GM19238 (cell line): ENCODE measurements at regions not wholly inside any gene's neighbourhood (a gene's known extent, or its start where the extent isn't known, plus 50 kb on each side); places are given as distances from the start of the nearest gene placed in this dataset.
"Not testable (repeated sequence)": the region's sequence is repeated elsewhere in the genome, so short reads cannot be mapped to it uniquely, and the experiment has no call there.

Source experiments
- DNase-seq: peaks from one replicate; pipeline ENCODE4 v3.0.0; 2011; ENCODE audit warnings: low spot score; ENCODE audit not compliant: insufficient read length

GRCh38 chr18:1039421-1039820 lies 134.8 kb downstream of the ADCYAP1 start:
- DNase-seq, result no peak

DNA sequence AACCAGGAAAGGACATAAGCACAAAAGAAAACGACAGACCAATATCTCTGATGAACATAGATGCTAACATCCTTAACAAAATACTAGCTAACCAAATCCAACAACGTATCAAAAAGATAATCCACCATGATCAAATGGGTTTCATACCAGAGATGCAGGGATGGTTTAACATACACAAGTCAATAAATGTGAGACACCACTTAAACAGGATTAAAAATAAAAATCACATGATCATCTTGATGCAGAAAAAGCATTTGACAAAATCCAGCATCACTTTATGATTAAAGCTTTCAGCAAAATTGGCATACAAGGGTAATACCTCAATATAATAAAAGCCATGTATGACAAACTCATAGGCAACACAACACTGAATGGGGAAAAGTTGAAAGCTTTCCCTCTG lies 138.4 kb downstream of the ADCYAP1 start:
- DNase-seq, result not testable (repeated sequence)

DNA sequence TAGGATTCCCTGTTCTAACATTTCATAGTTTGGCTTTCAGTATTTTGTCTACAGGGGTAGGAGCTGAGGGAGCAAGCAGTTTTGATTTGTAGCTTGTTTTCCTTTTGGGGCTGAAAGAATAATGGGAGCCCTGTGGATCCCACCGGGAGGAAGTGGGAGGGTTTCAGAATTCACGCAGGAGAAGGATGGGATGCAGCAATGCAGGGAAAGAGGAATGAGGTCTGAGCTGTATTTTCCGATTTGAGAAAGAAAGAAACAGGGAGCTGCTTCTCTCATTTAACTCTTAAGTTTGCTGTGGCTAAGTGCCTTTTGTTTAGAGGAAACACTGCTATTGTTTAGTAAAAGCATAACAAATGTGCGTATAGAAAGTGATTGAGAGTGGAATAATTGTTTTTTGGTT lies 141.0 kb downstream of the ADCYAP1 start:
- no peak for DNase-seq

DNA sequence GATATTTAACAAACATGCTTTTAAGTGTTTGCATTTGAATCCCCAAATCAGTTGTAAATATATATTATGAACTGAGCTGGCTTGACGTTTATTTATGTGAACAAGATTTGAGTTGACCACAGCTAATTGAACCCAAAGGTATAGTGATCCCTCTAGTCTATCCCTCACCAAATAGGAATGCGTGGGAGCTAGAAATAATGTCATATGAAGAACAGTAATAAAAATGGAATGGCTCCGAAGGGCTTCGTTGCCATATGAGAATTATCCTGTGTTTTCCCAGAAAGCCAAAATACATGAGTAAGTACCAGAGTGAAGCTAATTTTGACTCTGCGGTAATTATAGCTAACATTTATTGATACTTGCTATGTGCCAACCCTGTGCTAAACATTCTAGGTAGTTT lies 142.7 kb downstream of the ADCYAP1 start:
- no peak for DNase-seq

DNA sequence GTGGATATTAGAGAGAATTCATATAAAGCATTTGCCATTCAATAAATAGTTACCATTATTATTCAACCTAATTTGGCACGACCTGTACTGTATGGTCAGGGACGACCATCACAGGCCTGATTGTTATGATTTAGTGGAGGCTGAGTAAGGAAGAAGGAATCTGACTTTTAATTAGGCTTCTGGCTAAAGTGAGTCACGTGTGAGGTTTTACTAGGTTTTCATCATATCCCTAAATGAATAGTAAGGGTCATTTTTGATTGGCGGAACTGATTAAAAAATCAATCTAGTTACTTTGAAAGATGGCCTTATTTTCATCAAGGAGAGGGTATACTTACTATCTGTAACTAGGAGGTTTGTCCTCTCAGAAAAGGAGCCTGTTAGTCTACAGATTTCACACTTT lies 143.4 kb downstream of the ADCYAP1 start:
- DNase-seq, result no peak

DNA sequence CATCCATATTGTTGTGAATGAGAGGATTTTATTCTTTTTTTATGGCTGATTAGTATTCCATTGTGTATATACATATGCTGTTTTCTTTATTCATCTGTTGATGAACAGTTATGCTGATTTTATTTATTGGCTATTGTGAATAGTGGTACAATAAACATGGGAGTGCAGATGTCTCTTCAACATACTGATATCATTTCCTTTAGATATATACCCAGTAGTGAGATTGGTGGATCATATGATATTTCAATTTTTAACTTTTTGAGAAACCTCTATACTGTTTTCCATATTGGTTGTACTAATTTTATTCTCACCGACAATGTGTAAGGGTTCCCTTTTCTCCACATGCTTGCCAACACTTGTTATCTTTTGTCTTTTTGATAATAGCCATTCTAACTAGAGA lies 144.5 kb downstream of the ADCYAP1 start:
- no peak for DNase-seq

GRCh38 chr18:1050012-1050657 lies 145.5 kb downstream of the ADCYAP1 start:
- DNase-seq, result no peak

- DNase-seq, result no peak
Observed at GRCh38 chr18:1052301-1052700, 147.6 kb downstream of the ADCYAP1 start.

DNA sequence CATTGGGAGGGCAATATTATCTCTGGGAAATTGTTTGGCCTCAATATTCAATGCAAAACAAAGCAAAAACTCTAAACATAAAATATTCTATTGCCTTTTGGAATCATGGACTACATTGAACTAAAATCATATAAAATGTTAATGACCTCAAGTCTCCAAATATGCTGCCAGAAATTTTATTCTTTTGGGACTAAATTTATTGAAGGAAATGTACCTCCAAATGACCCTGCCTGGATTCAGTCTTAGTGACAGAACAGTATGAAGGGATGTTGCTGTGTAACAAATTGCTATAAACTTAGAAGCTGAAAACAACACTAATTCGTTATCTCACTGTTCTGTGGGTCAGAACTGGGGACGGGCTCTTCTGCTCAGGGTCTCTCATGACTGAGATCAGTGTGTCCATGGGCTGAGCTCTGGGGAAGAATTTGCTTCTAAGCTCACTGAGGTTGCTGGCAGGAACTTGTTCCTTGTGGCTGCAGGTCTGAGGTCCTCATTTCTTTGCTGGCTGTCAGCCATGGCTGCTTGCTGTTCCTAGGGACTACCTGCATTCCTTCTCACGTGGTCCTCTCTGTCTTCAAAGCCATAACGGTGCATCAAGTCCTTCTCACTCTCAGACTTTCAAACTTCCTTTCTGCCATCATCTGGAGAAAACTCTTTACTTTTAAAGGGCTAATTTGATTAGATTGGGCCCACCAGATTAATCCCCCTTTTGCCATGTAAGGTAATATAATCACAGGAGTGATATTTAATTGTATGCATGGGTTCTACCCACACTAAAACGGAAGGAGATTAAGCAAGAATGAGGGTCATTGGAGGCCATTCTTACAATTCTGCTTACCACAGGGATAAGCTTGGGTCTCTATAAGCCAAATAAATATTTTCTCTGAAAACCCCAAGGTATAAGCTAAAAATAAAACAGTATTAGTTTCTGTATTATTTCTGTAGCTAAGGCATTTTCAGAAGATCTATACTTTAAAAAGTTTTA lies 149.0 kb downstream of the ADCYAP1 start:
- DNase-seq, result no peak

GRCh38 chr18:1056404-1056803 lies 151.7 kb downstream of the ADCYAP1 start:
- no peak for DNase-seq

DNA sequence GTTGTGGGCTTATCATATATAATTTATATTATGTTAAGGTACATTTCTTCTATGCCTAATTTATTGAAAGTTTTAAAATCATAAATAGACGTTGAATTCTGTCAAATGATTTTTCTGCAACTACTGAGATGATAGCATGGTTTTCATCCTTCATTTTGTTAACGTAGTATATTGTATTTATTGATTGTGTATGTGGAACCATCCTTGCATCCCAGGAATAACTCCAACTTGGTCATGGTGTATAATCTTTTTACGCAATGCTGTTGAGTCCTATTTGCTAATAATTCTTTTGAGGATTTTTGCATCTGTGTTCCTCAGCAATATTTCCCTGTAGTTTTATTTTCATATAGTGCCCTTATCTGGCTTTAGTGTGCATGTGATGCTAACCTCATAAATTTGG lies 152.7 kb downstream of the ADCYAP1 start:
- no peak for DNase-seq

GRCh38 chr18:1062588-1062987 lies 157.9 kb downstream of the ADCYAP1 start:
- no peak for DNase-seq

DNA sequence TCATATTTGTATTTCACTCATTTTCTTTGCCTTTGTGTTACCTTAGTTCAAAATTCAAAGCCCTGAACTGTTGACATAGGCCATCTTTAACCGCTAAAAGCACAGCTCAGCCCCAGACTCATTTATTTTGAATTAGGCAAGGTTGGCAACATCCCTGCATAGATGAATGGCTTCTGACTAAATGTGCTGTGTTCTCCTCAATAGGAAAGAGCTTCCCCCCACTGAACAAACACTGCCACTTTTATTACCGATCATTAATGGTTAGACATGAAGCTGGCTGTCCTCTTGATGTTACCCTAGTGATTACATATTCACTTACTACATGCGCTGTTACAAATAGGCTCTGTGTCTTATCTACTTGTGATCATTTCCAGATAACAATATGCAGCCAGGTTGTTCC lies 170.7 kb downstream of the ADCYAP1 start:
- no peak for DNase-seq

DNA sequence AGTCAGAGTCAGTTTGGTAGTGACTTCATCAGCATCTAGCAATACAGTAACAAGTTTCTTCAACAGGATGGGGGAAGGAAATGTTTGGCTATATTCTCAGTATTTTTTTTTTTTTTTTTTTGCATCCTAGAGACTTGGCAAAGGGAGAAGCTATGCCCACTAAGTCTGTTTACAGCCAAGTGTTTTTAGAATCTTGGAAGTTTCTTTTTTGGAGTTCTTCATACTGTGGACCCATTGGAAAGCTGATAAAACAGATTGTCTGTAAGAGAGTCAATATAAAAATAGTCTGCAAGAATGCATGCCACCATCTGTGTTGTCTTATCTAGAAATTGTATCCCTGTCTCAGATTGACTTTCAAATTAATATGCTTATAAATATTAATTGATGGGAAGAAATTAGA lies 171.2 kb downstream of the ADCYAP1 start:
- DNase-seq, result no peak

DNA sequence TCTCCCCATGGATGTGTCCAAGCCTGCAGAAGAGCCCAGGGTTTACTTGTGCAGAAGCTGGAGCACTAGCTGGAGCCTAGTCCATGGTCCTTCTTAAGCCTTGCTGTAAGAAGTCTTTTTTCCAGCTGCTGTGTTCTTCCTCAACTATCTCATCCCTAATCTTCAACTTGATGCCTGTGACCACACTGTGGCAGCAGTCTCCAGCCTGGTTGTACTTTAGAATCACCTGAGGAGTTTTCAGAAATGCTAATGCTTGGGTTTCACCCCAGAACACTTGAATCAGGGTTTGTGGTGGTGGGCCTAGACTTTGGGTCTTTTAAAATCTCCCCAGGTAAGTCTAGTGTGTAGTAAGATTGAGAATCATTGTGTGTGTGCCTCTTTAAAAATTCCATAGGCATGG lies 173.6 kb downstream of the ADCYAP1 start:
- no peak for DNase-seq

- DNase-seq, result not testable (repeated sequence)
Observed at GRCh38 chr18:1083675-1084074, 179.0 kb downstream of the ADCYAP1 start.

DNA sequence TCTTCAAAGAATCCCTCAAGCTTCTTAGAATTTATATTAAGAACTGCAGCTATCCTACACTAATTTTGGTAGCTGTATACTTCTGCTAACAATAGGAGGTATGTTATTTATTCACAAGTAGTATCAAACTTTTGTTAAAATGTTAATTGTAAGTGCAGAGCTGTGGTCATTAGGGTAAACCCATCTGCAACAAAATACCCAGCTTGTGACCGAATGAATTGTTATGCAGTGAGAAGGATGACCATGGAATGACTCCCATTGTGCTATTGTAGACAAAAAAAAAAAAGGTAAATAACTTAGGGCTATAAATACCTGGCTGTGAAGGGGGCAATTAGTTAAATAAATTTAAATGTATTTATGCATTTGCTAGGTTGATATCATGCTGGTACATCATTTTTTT lies 186.1 kb downstream of the ADCYAP1 start:
- no peak for DNase-seq

DNA sequence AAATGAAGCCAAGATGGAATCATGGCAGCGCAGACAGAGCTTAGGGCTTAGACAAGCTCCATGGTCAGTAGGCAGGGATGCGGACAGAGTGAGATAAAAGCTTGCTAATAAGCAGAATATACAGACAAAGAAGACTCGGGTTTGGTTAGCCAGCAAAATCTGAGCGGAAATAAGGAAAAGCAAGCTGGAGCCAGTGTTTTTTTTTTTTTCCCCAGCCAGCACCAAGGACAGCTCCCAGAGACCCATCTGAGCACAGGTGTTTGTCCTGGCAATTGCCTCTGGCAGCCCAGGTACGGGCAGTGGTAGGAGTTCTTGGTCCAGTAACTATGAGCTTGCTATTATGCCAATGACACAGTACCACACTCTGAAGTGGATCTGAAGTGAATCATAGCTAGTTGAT lies 187.6 kb downstream of the ADCYAP1 start:
- no peak for DNase-seq

DNA sequence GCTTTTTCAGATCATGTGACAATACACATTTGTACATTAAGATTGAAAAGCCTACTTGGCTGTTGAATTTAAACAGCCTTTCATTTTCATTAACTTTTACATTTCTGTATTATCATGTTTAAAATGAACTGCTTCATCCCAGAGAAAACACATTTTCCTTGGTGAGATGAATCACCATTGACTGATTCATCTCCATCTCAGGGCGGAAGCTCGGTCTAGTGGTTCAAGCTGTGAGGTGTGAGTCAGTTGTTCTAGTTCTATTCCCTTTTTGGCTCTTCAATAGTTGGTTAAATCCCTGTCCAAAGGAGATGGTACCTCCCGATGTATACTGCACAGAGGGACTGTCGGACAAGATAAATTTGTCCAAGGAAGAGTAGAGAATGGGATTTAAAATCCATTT lies 189.7 kb downstream of the ADCYAP1 start:
- no peak for DNase-seq

GRCh38 chr18:1097991-1098735 lies 193.5 kb downstream of the ADCYAP1 start:
- not testable (repeated sequence) for DNase-seq

GRCh38 chr18:1102848-1103247 lies 198.2 kb downstream of the ADCYAP1 start:
- no peak for DNase-seq

DNA sequence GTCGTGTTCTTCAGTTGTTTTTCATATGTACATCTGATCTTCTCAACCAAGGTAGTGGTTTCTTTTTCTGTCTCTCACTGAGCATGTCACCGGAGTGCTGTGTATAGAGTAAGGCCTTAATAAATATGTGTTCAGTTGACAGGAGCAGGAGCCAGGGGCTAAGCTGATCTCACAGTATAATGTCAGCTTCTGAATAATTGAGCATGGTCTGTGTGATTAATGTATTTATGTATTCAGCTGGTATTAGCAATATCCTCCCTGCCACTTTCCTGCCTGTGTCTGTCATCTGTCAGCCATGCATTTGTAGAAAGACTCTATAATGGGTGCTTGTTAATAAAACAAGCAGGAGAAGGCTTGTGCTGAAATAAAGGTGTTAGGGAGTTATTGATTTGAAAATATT lies 198.9 kb downstream of the ADCYAP1 start:
- no peak for DNase-seq
